ENCODE measurements at regions not wholly inside any gene's neighbourhood (a gene's known extent, or its start where the extent isn't known, plus 50 kb on each side); places are given as distances from the start of the nearest gene placed in this dataset.

GRCh38 chr3:23685541-23686258 lies 120.1 kb upstream of the UBE2E1 start:
- H3K27me3 ChIP-seq: no peaks in the 10 kb centered on the region
- H3K36me3 ChIP-seq: no peaks in the 10 kb centered on the region
- peak; percentile 94 for DNase-seq
- no peak overlapping the region for H3K4me3 ChIP-seq
- H3K9me3 ChIP-seq: peaks cover 7% of the 10 kb centered on the region; the same call in 1 of the 2 replicates

- peaks cover 7% of the 10 kb centered on the region; the same call in 1 of the 2 replicates for H3K9me3 ChIP-seq
- no peaks in the 10 kb centered on the region for H3K27me3 ChIP-seq
- no peak overlapping the region for H3K4me3 ChIP-seq
- no peak for DNase-seq
- no peaks in the 10 kb centered on the region for H3K36me3 ChIP-seq
Observed at GRCh38 chr3:23686519-23686918, 119.2 kb upstream of the UBE2E1 start.

- no peaks in the 10 kb centered on the region for H3K27me3 ChIP-seq
- H3K4me3 ChIP-seq: no peak overlapping the region
- no peaks in the 10 kb centered on the region for H3K36me3 ChIP-seq
- DNase-seq: peak; percentile 32
- peaks cover 7% of the 10 kb centered on the region; the same call in 1 of the 2 replicates for H3K9me3 ChIP-seq
Observed at GRCh38 chr3:23691357-23691895, 114.3 kb upstream of the UBE2E1 start.

DNA sequence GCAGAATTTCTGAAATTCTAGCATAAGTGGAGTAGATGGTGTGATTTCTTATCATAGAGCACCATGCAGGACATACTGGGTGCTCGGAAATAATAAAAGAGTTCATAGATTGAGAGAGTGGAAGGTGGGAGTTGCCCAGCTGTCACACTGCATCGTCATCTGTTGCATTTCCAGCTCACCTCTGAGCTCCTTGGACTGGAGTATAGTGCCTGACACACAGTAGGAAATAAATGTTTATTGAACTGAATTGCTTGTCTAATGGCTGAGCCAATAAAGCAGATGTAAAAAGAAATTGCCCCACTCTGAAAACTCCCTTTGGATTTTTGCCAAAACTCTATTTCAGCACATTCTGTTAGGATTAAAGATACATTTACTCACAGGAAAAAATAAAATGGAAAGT lies 108.9 kb upstream of the UBE2E1 start:
- peak; percentile 28 for DNase-seq
- no peaks in the 10 kb centered on the region for H3K9me3 ChIP-seq

DNA sequence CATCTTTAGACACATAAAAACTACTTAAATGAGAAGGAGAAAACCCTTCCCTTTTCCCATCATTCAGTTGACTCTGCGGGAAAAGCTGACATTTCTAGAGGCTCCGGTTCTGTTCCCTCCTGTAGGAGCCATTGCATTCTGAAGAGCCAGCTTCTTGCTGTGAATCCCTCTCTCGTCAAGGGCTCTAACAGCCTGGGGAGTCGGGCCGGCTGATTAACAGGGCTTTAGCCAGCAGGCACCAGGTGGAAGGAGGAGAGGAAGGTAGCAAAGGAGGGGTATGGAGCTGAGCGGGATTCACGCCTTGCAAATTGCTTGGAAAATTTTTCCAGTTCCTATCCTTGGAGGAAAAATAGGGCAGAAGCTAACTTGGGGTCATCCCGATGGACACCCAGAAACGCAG lies 108.3 kb upstream of the UBE2E1 start:
- Histone ChIP-seq H3K9me3 (no peaks in the 10 kb centered on the region), H3K4me3 (no peak overlapping the region), H3K36me3 (no peaks in the 10 kb centered on the region), H3K27me3 (no peaks in the 10 kb centered on the region)
- no peak for DNase-seq

More for the DNA sequence above, 108.9 kb upstream of the UBE2E1 start:
- Histone ChIP-seq H3K36me3 (no peaks in the 10 kb centered on the region), H3K4me3 (no peak overlapping the region), H3K27me3 (no peaks in the 10 kb centered on the region)

DNA sequence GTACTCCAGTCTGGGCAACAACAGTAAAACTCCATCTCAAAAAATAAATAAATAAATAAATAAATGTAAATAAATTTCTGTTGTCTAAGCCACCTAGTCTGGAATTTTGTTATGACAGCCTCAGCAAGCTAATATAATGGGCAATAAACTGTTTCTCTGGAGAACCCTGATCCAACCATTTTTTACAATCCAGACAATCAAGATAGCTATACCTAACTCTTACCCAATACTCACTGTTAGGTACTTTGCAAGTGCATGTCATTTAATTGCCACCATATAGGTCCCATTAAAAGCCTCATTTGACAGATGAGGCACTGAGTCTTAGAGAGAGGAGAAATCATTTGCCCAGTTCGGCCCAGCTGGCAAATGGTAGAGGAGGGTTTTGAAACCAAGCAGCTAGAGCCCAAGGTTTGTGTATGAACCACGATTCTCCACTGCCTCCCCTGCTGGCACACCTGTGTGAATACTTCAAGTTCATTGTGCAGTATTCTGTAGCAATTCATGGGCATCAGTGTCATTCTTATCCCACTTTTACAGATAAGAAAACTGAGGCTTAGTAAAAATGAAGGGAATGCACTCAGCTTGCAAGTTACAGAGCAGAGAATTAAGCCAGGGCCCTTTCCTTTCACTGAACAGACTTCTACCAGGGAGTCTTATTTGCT lies 107.0 kb upstream of the UBE2E1 start:
- H3K36me3 ChIP-seq: no peaks in the 10 kb centered on the region
- DNase-seq: no peak
- no peaks in the 10 kb centered on the region for H3K27me3 ChIP-seq
- no peak overlapping the region for H3K4me3 ChIP-seq
- no peaks in the 10 kb centered on the region for H3K9me3 ChIP-seq

- Histone ChIP-seq H3K9me3 (no peaks in the 10 kb centered on the region), H3K36me3 (no peaks in the 10 kb centered on the region), H3K27me3 (no peaks in the 10 kb centered on the region), H3K4me3 (no peak overlapping the region)
- no peak for DNase-seq
Observed at GRCh38 chr3:23700616-23701015, 105.1 kb upstream of the UBE2E1 start.

DNA sequence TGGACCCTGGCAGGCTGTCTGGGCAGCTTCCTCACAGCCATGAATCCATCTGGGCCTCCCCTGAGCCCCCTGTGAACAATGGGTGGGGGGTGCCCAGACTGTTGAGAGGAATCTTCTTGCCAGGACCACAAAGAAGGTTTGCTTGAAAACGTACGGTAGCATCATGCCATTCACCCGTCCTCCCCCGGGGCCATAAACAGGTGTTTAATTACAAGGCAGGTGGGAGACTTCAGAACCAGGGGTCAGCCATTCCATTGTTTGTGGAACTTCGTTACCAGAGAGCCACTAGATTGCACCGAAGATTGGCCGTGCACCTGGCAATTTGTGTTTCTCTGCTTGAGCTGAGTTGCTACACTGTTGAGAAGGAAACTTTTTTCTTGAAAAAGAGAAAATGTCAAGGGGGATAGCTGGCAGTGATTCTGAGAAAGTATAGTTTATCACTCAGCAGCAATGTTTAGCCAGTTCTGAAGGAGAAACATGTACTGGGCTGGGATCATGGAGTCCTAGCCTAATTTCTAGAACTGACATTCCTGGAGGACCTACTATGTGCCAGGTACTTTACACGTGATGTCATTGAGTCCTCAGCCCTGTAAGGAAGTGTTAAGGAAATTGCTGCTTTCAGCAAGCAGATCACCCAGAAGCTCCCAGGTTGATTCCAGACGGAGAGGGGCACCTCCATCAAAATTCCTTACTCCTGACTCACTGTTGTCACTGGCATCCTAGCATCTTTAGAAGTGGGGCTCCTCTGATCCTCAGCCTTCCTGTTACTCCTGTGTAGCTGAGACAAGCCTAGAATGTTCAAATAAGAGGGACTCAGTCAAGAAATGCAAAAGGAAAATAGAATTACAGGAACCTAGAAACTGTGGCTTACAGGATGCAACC lies 103.8 kb upstream of the UBE2E1 start:
- no peak for DNase-seq
- Histone ChIP-seq H3K4me3 (no peak overlapping the region), H3K9me3 (no peaks in the 10 kb centered on the region), H3K36me3 (no peaks in the 10 kb centered on the region), H3K27me3 (no peaks in the 10 kb centered on the region)

DNA sequence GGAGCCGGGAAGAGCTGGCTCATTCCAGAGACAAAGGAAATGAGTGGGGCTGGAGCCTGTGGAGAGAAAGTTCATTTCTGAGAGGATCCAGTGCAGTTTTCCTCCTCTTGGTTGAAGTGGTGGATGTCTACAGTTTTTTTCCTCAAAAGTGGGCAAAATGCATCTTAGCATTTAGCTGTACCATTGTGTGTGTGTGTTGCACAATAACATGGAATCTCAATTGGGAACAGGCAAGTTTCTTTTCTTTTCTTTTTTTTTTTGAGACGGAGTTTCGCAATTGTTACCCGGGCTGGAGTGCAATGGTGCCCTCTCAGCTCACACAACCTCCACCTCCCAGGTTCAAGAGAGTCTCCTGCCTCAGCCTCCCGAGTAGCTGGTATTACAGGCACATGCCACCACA lies 101.5 kb upstream of the UBE2E1 start:
- Histone ChIP-seq H3K4me3 (no peak overlapping the region), H3K36me3 (no peaks in the 10 kb centered on the region), H3K27me3 (no peaks in the 10 kb centered on the region), H3K9me3 (no peaks in the 10 kb centered on the region)
- DNase-seq: no peak

- H3K9me3 ChIP-seq: no peaks in the 10 kb centered on the region
- H3K27me3 ChIP-seq: no peaks in the 10 kb centered on the region
- no peak overlapping the region for H3K4me3 ChIP-seq
- H3K36me3 ChIP-seq: no peaks in the 10 kb centered on the region
- no peak for DNase-seq
Observed at GRCh38 chr3:23706111-23706510, 99.6 kb upstream of the UBE2E1 start.

GRCh38 chr3:23709987-23710386 lies 95.8 kb upstream of the UBE2E1 start:
- H3K4me3 ChIP-seq: no peak overlapping the region
- no peaks in the 10 kb centered on the region for H3K27me3 ChIP-seq
- no peak for DNase-seq
- H3K36me3 ChIP-seq: no peaks in the 10 kb centered on the region
- no peaks in the 10 kb centered on the region for H3K9me3 ChIP-seq

DNA sequence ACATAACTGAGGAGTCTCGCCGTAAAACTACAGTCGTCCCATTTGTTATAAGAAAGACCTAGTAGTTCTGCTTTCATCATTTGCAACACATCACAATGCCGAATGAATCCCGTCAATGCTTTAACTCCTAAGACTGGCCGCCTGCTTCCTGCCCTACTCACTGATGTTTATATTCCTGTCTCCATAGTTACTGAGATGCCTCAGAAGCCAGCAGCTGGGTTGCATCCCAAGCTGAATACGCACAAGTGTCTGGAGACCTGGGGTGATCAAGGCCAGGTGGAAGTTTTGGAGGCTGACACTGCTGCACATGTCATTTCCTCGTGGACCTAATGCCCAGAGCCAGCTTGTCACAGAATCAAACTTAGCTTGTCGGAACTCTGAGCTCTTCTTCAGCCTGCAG lies 95.2 kb upstream of the UBE2E1 start:
- no peaks in the 10 kb centered on the region for H3K36me3 ChIP-seq
- DNase-seq: no peak
- no peaks in the 10 kb centered on the region for H3K9me3 ChIP-seq
- no peak overlapping the region for H3K4me3 ChIP-seq
- no peaks in the 10 kb centered on the region for H3K27me3 ChIP-seq

- H3K9me3 ChIP-seq: no peaks in the 10 kb centered on the region; the same call in 1 of the 2 replicates
- H3K4me3 ChIP-seq: no peak overlapping the region
- H3K36me3 ChIP-seq: no peaks in the 10 kb centered on the region
- DNase-seq: no peak
- H3K27me3 ChIP-seq: no peaks in the 10 kb centered on the region
Observed at GRCh38 chr3:23711916-23712494, 93.8 kb upstream of the UBE2E1 start.

- peak; percentile 83 for DNase-seq
- no peak overlapping the region for H3K4me3 ChIP-seq
Observed at GRCh38 chr3:23712656-23713559, 92.8 kb upstream of the UBE2E1 start.

GRCh38 chr3:23713641-23714040 lies 92.1 kb upstream of the UBE2E1 start:
- no peak overlapping the region for H3K4me3 ChIP-seq
- peak; percentile 73 for DNase-seq

More at GRCh38 chr3:23712656-23713559, 92.8 kb upstream of the UBE2E1 start:
- no peaks in the 10 kb centered on the region for H3K36me3 ChIP-seq
- H3K9me3 ChIP-seq: no peaks in the 10 kb centered on the region; the same call in 1 of the 2 replicates
- H3K27me3 ChIP-seq: no peaks in the 10 kb centered on the region

DNA sequence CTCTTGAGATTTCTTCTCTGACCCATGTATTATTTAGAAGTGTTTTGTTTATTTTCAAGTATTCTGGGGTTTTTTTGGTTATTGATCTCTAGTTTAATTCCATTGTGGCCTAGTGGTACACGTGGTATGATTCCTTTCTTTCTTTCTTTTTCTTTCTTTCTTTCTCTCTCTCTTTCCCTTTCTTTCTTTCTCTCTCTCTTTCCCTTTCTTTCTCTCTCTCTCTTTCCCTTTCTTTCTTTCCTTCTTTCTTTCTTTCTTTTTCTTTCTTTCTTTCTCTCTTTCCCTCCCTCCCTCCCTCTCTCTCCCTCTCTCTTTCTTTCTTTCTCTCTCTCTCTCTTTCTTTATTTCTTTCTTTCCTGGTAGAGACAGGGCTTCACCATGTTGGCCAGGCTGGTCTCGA lies 85.7 kb upstream of the UBE2E1 start:
- DNase-seq: no peak
- Histone ChIP-seq H3K9me3 (no peaks in the 10 kb centered on the region; the same call in 1 of the 2 replicates), H3K27me3 (no peaks in the 10 kb centered on the region), H3K4me3 (no peak overlapping the region), H3K36me3 (no peaks in the 10 kb centered on the region)

More at GRCh38 chr3:23713641-23714040, 92.1 kb upstream of the UBE2E1 start:
- Histone ChIP-seq H3K36me3 (no peaks in the 10 kb centered on the region), H3K27me3 (no peaks in the 10 kb centered on the region), H3K9me3 (no peaks in the 10 kb centered on the region; the same call in 1 of the 2 replicates)
